Heart right ventricle (tissue), 16 donors: ENCODE measurements at regions not wholly inside any gene's neighbourhood (a gene's known extent, or its start where the extent isn't known, plus 50 kb on each side); places are given as distances from the start of the nearest gene placed in this dataset.

ENCODE experiments used
- ATAC-seq, 8 donors: fragments of 200-7000 bp; cut with Tn5 transposase; one replicate each; pipeline ENCODE4 v1.9.1; 2020; ENCODE audit warnings: mild to moderate bottlenecking in 8 of 8, moderate library complexity in 8 of 8, moderate number of reproducible peaks in 1 of 8
- DNase-seq, 2 donors: peaks; one replicate each; pipeline ENCODE4 v3.0.0-alpha.2; 2020
- H3K27ac ChIP-seq, 10 donors: fragments of 200-600 bp; sonication (generic) in 2 of 10; one replicate each; pipeline versions ENCODE4 v1.5.0 to v1.8.0; 2020 to 2022; ENCODE audit warnings: mild to moderate bottlenecking in 3 of 10
- H3K27me3 ChIP-seq, 7 donors: fragments of 200-600 bp; one replicate each; pipeline ENCODE4 v1.8.0; 2021 to 2022; ENCODE audit warnings: mild to moderate bottlenecking in 2 of 7
- H3K36me3 ChIP-seq, 9 donors: fragments of 200-600 bp; sonication (generic) in 1 of 9; one replicate each; pipeline versions ENCODE4 v1.5.0 to v1.8.0; 2020 to 2022; ENCODE audit warnings: mild to moderate bottlenecking in 2 of 9
- H3K4me1 ChIP-seq, 9 donors: fragments of 200-600 bp; sonication (generic) in 1 of 9; one replicate each; pipeline versions ENCODE4 v1.5.0 to v1.8.0; 2020 to 2022; ENCODE audit warnings: mild to moderate bottlenecking in 4 of 9
- H3K4me3 ChIP-seq, 10 donors: fragments of 200-600 bp; sonication (generic) in 2 of 10; one replicate each; pipeline versions ENCODE4 v1.5.0 to v1.8.0; 2020 to 2022; ENCODE audit warnings: mild to moderate bottlenecking in 7 of 10, moderate library complexity in 2 of 10
- H3K9me3 ChIP-seq, 11 donors: fragments of 200-600 bp in 10 of 11; sonication (generic) in 2 of 11; one replicate each; pipeline versions ENCODE4 v1.5.0 to v1.8.0; 2013 to 2022; ENCODE audit warnings: mild to moderate bottlenecking in 2 of 11, control low read depth in 1 of 11, moderate library complexity in 1 of 11
- CTCF ChIP-seq, 9 donors: fragments of 200-600 bp; sonication (generic) in 2 of 9; IDR thresholded peaks; one replicate each; pipeline versions ENCODE4 v1.5.0 to v1.8.0; 2021 to 2022; ENCODE audit warnings: antibody characterized with exemption in 9 of 9, mild to moderate bottlenecking in 5 of 9, moderate library complexity in 1 of 9
- WGBS, 2 donors: extraction: QIAGEN DNeasy Blood & Tissue Kit; methylation state at CpG; one replicate each; pipeline ENCODE4 v1.1.7; 2013; ENCODE audit warnings: inconsistent platforms in 1 of 2; 5-methylcytosine and 5-hydroxymethylcytosine counted together
- intact Hi-C, 10 donors: fragments of 100-400 bp; cut with DNase I; formaldehyde crosslinking; loops; one replicate each; pipeline versions ENCODE4 v1.11.1 to v1.14.2; 2022
- donor health status: Arrhythmogenic right ventricular cardiomyopathy.
- donor health status: ischemic (EF 13 %, LVEDD 7.1; RV severe dilation, severe dysfunction).
- donor health status: healthy with polysubstance abuse.
- donor health status: DM: no; HTN: yes; CAD: no.
- donor health status: DM: no; HTN: no; CAD: no.
- donor health status: ischemic (EF 25% LVEDD 6.9; RV normal size, moderate dysfunction).
- donor health status: ischemic (EF 25% LVEDD 5.7; RV mildly dilated, moderate dysfunction).
- donor health status: healthy.
- donor health status: DM: yes; HTN: yes; CAD: no.
- donor health status: Ischemic cardiomyopathy.
- donor health status: ischemic (EF 35%, LVEDD 5.7; RV mildly dilated, moderate dysfunction).
- donor health status: nonischemic (EF 11% LVEDD 7.7; RV severe dilation, severe dysfunction).
- donor health status: DM: yes; HTN: yes; CAD: no.
- donor health status: PGD.
- donor health status: ischemic (EF 29% LVEDD 5.4; RV normal size, mild dysfunction).
- donor health status: nonischemic (EF 23%, LVEDD 6.1; RV moderate dilation, normal function).

- Histone ChIP-seq H3K27ac (no peak overlapping the region), H3K9me3 (peaks cover 0 to 34% (median 0%) of the 10 kb centered on the region in 11 donors), H3K36me3 (no peaks in the 10 kb centered on the region), H3K27me3 (no peaks in the 10 kb centered on the region), H3K4me1 (no peaks in the 10 kb centered on the region), H3K4me3 (no peak overlapping the region)
- intact Hi-C loops: no loop called here
- no peak for DNase-seq
- TF ChIP-seq CTCF (IDR thresholded peaks at IDR 0.05): no peak
- WGBS, 2 donors: 64 to 73% methylated on average over 2 of the region's 2 CpGs
- no peak for ATAC-seq
Observed at GRCh38 chr13:63288576-63288975, 1872.9 kb upstream of the PCDH20 start.

- DNase-seq: no peak
Observed at GRCh38 chr13:63287926-63288325, 1872.3 kb upstream of the PCDH20 start.

GRCh38 chr13:63285426-63285825 lies 1869.8 kb upstream of the PCDH20 start:
- Histone ChIP-seq H3K4me1 (no peaks in the 10 kb centered on the region), H3K9me3 (peaks cover 0 to 43% (median 0%) of the 10 kb centered on the region in 11 donors), H3K27ac (no peak overlapping the region), H3K4me3 (no peak overlapping the region), H3K36me3 (no peaks in the 10 kb centered on the region), H3K27me3 (no peaks in the 10 kb centered on the region)
- no peak for TF ChIP-seq CTCF (IDR thresholded peaks at IDR 0.05)
- intact Hi-C loops: no loop called here
- ATAC-seq: no peak
- WGBS, 2 donors: 68 to 71% methylated on average over 1 of the region's 1 CpG
- DNase-seq: no peak

More at GRCh38 chr13:63287926-63288325, 1872.3 kb upstream of the PCDH20 start:
- no peak overlapping the region for H3K27ac ChIP-seq
- H3K4me3 ChIP-seq: no peak overlapping the region
- no peak for TF ChIP-seq CTCF (IDR thresholded peaks at IDR 0.05)
- intact Hi-C loops: no loop called here
- WGBS, 2 donors: 96 to 98% methylated on average over 1 of the region's 1 CpG
- ATAC-seq: no peak
- peaks cover 0 to 37% (median 0%) of the 10 kb centered on the region in 11 donors for H3K9me3 ChIP-seq
- no peaks in the 10 kb centered on the region for H3K27me3 ChIP-seq
- no peaks in the 10 kb centered on the region for H3K4me1 ChIP-seq
- H3K36me3 ChIP-seq: no peaks in the 10 kb centered on the region

GRCh38 chr13:63279136-63279535 lies 1863.5 kb upstream of the PCDH20 start:
- intact Hi-C loops: no loop called here
- Histone ChIP-seq H3K27me3 (no peaks in the 10 kb centered on the region), H3K9me3 (peaks cover 0 to 52% (median 4%) of the 10 kb centered on the region in 11 donors), H3K36me3 (no peaks in the 10 kb centered on the region), H3K4me3 (no peak overlapping the region), H3K4me1 (no peaks in the 10 kb centered on the region), H3K27ac (no peak overlapping the region)
- TF ChIP-seq CTCF (IDR thresholded peaks at IDR 0.05): no peak
- ATAC-seq (no peak), DNase-seq (no peak)
- WGBS, 2 donors: 70 to 79% methylated on average over 2 of the region's 2 CpGs
